ENCODE measurements at regions not wholly inside any gene's neighbourhood (a gene's known extent, or its start where the extent isn't known, plus 50 kb on each side); places are given as distances from the start of the nearest gene placed in this dataset.

DNA sequence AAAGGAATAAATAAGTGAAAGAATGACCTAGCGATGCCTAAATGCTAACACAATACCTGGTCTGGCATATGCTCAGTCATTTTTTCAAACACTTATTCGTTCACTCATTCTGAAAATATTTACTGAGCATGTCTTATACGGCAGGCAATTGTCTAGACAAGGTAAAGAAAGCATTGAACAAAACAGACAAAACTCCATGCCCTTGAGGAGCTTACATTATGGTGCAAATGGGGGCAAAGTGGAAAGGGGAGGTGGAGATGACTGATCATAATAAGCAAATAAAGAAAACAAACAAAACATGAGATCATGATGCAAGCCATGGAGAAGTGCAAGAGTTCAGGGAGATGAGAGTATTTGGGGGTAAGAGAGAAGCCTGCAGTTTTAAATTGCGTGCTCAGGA lies 334.6 kb upstream of the PPARGC1A start (continued):
- TF ChIP-seq CCNT2 (IDR thresholded peaks at IDR 0.05; ENCODE audit: borderline replicate concordance, extremely low read depth, insufficient read length, low read depth, low read length) = no peak

DNA sequence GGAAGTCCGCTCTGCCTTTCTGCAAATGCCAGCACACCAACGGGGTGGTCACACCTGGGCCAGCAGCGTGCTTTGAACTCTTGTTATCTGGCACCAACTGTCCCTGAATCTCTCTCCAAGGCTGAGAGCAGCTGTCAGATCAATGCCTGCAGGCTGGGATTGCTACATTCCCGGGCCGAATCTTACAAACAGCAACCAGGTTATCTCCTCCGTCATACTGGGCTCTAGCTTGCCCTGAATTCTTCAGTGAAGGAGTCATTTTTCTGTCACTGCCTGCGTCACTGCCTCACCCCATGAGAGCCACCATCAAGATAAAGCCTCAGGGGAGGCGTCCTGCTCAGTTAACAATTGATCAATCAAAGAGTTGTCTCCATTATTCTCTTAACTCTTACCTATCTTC lies 329.4 kb upstream of the PPARGC1A start:
- H2AFZ ChIP-seq (ENCODE audit: low read depth, low read length) = no peak overlapping the region
- ATAC-seq = no peak
- H3K9me1 ChIP-seq (ENCODE audit: control insufficient read depth, insufficient read depth, low read length) = no peaks in the 10 kb centered on the region
- H3K27me3 ChIP-seq (ENCODE audit: control insufficient read depth in 2 of 2, insufficient read depth in 2 of 2, low read length in 2 of 2) = no peaks in the 10 kb centered on the region
- H3K9ac ChIP-seq (ENCODE audit: insufficient read depth in 1 of 2, low read depth in 2 of 2, low read length in 2 of 2) = no peak overlapping the region
- BruUV-seq (replicated peaks) = no TSS peak
- H3K27ac ChIP-seq (ENCODE audit: extremely low read depth, low read depth, low read length) = no peak overlapping the region
- no peak for FAIRE-seq
- intact Hi-C loops (cut with micrococcal nuclease) = no loop called here
- no peaks in the 10 kb centered on the region for H3K79me2 ChIP-seq (ENCODE audit: control insufficient read depth, insufficient read depth, low read length)
- no peak for DNase-seq (ENCODE audit: extremely low read depth in 1 of 4, low spot score in 3 of 4)
- H3K36me3 ChIP-seq (ENCODE audit: control insufficient read depth, insufficient read depth, low read length) = no peaks in the 10 kb centered on the region
- H3K9me3 ChIP-seq (replicated peaks; ENCODE audit: control insufficient read depth, insufficient read depth, low read depth, low read length) = no peaks in the 10 kb centered on the region
- ChIA-PET CTCF (ENCODE audit: low intra/inter-chr PET ratio) (no interaction called here), POLR2A (no interaction called here)
- no peaks in the 10 kb centered on the region for H3K4me1 ChIP-seq (replicated peaks in 1 of 2; ENCODE audit: control insufficient read depth in 2 of 2, insufficient read depth in 2 of 2, low read length in 2 of 2)
- 0% methylated on average over 8 of the region's 8 CpGs for WGBS (ENCODE audit: insufficient coverage, low coverage, missing lambda C conversion rate)
- no peaks in the 10 kb centered on the region for H4K20me1 ChIP-seq (replicated peaks; ENCODE audit: control insufficient read depth, insufficient read depth, low read length)
- no peak overlapping the region for H3K4me3 ChIP-seq
- in situ Hi-C loops (cut with MboI) = no loop called here
- H3K4me2 ChIP-seq (ENCODE audit: insufficient read depth, low read length) = no peak overlapping the region
- no peak for TF ChIP-seq BRF1 (IDR thresholded peaks at IDR 0.05; ENCODE audit: borderline replicate concordance, extremely low read depth, insufficient read length)
- no peak for TF ChIP-seq ZNF507 (tag; conservative IDR thresholded peaks at IDR 0.05)
- no peak for TF ChIP-seq PHB2 (IDR thresholded peaks at IDR 0.05; ENCODE audit: low read depth)
- TF ChIP-seq, protein P1, sequence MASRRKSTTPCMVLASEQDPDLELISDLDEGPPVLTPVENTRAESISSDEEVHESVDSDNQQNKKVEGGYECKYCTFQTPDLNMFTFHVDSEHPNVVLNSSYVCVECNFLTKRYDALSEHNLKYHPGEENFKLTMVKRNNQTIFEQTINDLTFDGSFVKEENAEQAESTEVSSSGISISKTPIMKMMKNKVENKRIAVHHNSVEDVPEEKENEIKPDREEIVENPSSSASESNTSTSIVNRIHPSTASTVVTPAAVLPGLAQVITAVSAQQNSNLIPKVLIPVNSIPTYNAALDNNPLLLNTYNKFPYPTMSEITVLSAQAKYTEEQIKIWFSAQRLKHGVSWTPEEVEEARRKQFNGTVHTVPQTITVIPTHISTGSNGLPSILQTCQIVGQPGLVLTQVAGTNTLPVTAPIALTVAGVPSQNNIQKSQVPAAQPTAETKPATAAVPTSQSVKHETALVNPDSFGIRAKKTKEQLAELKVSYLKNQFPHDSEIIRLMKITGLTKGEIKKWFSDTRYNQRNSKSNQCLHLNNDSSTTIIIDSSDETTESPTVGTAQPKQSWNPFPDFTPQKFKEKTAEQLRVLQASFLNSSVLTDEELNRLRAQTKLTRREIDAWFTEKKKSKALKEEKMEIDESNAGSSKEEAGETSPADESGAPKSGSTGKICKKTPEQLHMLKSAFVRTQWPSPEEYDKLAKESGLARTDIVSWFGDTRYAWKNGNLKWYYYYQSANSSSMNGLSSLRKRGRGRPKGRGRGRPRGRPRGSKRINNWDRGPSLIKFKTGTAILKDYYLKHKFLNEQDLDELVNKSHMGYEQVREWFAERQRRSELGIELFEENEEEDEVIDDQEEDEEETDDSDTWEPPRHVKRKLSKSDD (conservative IDR thresholded peaks at IDR 0.05; ENCODE audit: low read length) = no peak
- TF ChIP-seq, protein P2, sequence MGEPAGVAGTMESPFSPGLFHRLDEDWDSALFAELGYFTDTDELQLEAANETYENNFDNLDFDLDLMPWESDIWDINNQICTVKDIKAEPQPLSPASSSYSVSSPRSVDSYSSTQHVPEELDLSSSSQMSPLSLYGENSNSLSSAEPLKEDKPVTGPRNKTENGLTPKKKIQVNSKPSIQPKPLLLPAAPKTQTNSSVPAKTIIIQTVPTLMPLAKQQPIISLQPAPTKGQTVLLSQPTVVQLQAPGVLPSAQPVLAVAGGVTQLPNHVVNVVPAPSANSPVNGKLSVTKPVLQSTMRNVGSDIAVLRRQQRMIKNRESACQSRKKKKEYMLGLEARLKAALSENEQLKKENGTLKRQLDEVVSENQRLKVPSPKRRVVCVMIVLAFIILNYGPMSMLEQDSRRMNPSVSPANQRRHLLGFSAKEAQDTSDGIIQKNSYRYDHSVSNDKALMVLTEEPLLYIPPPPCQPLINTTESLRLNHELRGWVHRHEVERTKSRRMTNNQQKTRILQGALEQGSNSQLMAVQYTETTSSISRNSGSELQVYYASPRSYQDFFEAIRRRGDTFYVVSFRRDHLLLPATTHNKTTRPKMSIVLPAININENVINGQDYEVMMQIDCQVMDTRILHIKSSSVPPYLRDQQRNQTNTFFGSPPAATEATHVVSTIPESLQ (CRISPR knock-in tag; IDR thresholded peaks at IDR 0.05) = no peak
- no peak for TF ChIP-seq JUN (IDR thresholded peaks at IDR 0.05; ENCODE audit: borderline replicate concordance, low read depth, low read length)
- no peak for TF ChIP-seq JUN (CRISPR knock-in tag; IDR thresholded peaks at IDR 0.05; ENCODE audit: borderline replicate concordance)
- TF ChIP-seq, protein P3, sequence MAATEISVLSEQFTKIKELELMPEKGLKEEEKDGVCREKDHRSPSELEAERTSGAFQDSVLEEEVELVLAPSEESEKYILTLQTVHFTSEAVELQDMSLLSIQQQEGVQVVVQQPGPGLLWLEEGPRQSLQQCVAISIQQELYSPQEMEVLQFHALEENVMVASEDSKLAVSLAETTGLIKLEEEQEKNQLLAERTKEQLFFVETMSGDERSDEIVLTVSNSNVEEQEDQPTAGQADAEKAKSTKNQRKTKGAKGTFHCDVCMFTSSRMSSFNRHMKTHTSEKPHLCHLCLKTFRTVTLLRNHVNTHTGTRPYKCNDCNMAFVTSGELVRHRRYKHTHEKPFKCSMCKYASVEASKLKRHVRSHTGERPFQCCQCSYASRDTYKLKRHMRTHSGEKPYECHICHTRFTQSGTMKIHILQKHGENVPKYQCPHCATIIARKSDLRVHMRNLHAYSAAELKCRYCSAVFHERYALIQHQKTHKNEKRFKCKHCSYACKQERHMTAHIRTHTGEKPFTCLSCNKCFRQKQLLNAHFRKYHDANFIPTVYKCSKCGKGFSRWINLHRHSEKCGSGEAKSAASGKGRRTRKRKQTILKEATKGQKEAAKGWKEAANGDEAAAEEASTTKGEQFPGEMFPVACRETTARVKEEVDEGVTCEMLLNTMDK (IDR thresholded peaks at IDR 0.05; ENCODE audit: borderline replicate concordance, insufficient read depth, low read depth, low read length, poor library complexity, severe bottlenecking) = no peak
- no peak for TF ChIP-seq ETV6 (IDR thresholded peaks at IDR 0.05; ENCODE audit: borderline replicate concordance in 1 of 2, low read depth in 2 of 2, low read length in 1 of 2)
- TF ChIP-seq ETV6 (CRISPR knock-in tag; IDR thresholded peaks at IDR 0.05; ENCODE audit: borderline replicate concordance) = no peak
- TF ChIP-seq, protein P4, sequence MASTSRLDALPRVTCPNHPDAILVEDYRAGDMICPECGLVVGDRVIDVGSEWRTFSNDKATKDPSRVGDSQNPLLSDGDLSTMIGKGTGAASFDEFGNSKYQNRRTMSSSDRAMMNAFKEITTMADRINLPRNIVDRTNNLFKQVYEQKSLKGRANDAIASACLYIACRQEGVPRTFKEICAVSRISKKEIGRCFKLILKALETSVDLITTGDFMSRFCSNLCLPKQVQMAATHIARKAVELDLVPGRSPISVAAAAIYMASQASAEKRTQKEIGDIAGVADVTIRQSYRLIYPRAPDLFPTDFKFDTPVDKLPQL (IDR thresholded peaks at IDR 0.05; ENCODE audit: extremely low read depth, insufficient read length) = no peak
